GM12878 (cell line): ENCODE measurements at regions not wholly inside any gene's neighbourhood (a gene's known extent, or its start where the extent isn't known, plus 50 kb on each side); places are given as distances from the start of the nearest gene placed in this dataset.

ENCODE experiments used
- ATAC-seq: fragments of 200-7000 bp; cut with Tn5 transposase; 3 replicates; pipeline ENCODE4 v1.9.1; 2020; ENCODE audit warnings: mild to moderate bottlenecking, moderate library complexity
- BruUV-seq: library from RNA; stranded (reverse); fragments of 400-500 nt; replicated peaks from 2 replicates; lab custom pipeline; 2021; lab: Mats Ljungman, UMichigan
- CTCF ChIA-PET: fragments of 300-600 bp; sonication (Branson Sonifier 250); formaldehyde crosslinking; extraction: SDS; loops from one replicate; lab custom pipeline; 2021; ENCODE audit warnings: inconsistent platforms; lab: Yijun Ruan, JAX
- POLR2A ChIA-PET: fragments of 350-600 bp; formaldehyde crosslinking; extraction: SDS; loops from one replicate; lab custom pipeline; 2021; ENCODE audit warnings: inconsistent platforms; lab: Charles Lee
- RAD21 ChIA-PET: fragments of 300-600 bp; sonication (Branson Sonifier 250); formaldehyde crosslinking; loops from one replicate; lab custom pipeline; 2023; ENCODE audit warnings: antibody characterized with exemption; ENCODE audit not compliant: unreplicated experiment; lab: Charles Lee
- SMC1A ChIA-PET: fragments of 300-600 bp; sonication (Branson Sonifier 250); formaldehyde crosslinking; loops from one replicate; lab custom pipeline; 2023; ENCODE audit not compliant: unreplicated experiment, uncharacterized antibody; lab: Charles Lee
- DNase-seq: peaks from one replicate; pipeline ENCODE4 v3.0.0-alpha.2; 2011; ENCODE audit warnings: low read depth, low spot score
- FAIRE-seq: peaks from 3 replicates; lab custom pipeline; 2011; peaks lifted over from hg19 to GRCh38; lab: Jason Lieb, UNC
- H2AFZ ChIP-seq: 2 replicates; pipeline ENCODE4 v1.6.0; 2011; ENCODE audit warnings: low read depth, low read length, control low read depth; ENCODE audit not compliant: control insufficient read depth
- H3K27ac ChIP-seq: 2 replicates; pipeline ENCODE4 v1.5.1; 2011; ENCODE audit warnings: control low read depth; ENCODE audit not compliant: control insufficient read depth, insufficient read depth
- H3K27me3 ChIP-seq, 2 experiments: replicated peaks in 1 of 2; 2 replicates each; pipeline versions ENCODE4 v1.6.0 to v1.6.1; 2011; ENCODE audit warnings: low read length in 1 of 2; ENCODE audit not compliant: control insufficient read depth in 2 of 2, insufficient read depth in 2 of 2
- H3K36me3 ChIP-seq, 2 experiments: 2 replicates each; pipeline ENCODE4 v1.5.1; 2011; ENCODE audit warnings: low read length in 1 of 2; ENCODE audit not compliant: control insufficient read depth in 2 of 2, insufficient read depth in 2 of 2
- H3K4me1 ChIP-seq: 2 replicates; pipeline ENCODE4 v1.6.1; 2011; ENCODE audit warnings: mild to moderate bottlenecking, low read length, moderate library complexity, mixed read lengths; ENCODE audit not compliant: control insufficient read depth, insufficient read depth
- H3K4me2 ChIP-seq: 2 replicates; pipeline ENCODE4 v1.6.0; 2011; ENCODE audit warnings: control low read depth; ENCODE audit not compliant: control insufficient read depth, insufficient read depth
- H3K4me3 ChIP-seq: fragments of 200-600 bp; sonication (generic); 2 replicates; pipeline ENCODE4 v1.5.1; 2016
- H3K79me2 ChIP-seq: 2 replicates; pipeline ENCODE4 v1.6.0; 2011; ENCODE audit warnings: low read length; ENCODE audit not compliant: control insufficient read depth, insufficient read depth
- H3K9ac ChIP-seq: 2 replicates; pipeline ENCODE4 v1.8.0; 2011; ENCODE audit warnings: low read length, control low read depth, mixed read lengths; ENCODE audit not compliant: control insufficient read depth, insufficient read depth
- H3K9me3 ChIP-seq: replicated peaks from 3 replicates; pipeline ENCODE4 v1.5.1; 2011; ENCODE audit warnings: mild to moderate bottlenecking, low read length; ENCODE audit not compliant: control insufficient read depth, insufficient read depth
- H4K20me1 ChIP-seq: 2 replicates; pipeline ENCODE4 v1.6.0; 2011; ENCODE audit not compliant: control insufficient read depth, insufficient read depth
- BACH1 ChIP-seq: fragments of 450-650 bp; IDR thresholded peaks from 2 replicates; pipeline ENCODE4 v1.6.1; 2017; ENCODE audit warnings: mild to moderate bottlenecking, borderline replicate concordance
- CBX5 ChIP-seq: sonication (generic); IDR thresholded peaks from 2 replicates; pipeline ENCODE4 v1.6.1; 2016; ENCODE audit warnings: low read depth, moderate library complexity, mild to moderate bottlenecking, inconsistent platforms
- EP300 ChIP-seq, 2 experiments: fragments of 150-350 bp in 1 of 2; IDR thresholded peaks; 2 replicates each; pipeline ENCODE4 v1.6.1; 2011 to 2012; ENCODE audit warnings: low read depth in 2 of 2, low read length in 2 of 2, borderline replicate concordance in 1 of 2, improper control_type of control experiment in 1 of 2, inconsistent platforms in 1 of 2; ENCODE audit not compliant: control insufficient read depth in 1 of 2
- EZH2 ChIP-seq: IDR thresholded peaks from 2 replicates; pipeline ENCODE4 v1.6.1; 2012; ENCODE audit warnings: low read depth, mild to moderate bottlenecking, control low read depth, inconsistent platforms, low read length, borderline replicate concordance; ENCODE audit not compliant: control insufficient read depth
- GABPA ChIP-seq: IDR thresholded peaks from 2 replicates; pipeline ENCODE4 v1.6.1; 2014; ENCODE audit warnings: antibody characterized with exemption, low read depth, mild to moderate bottlenecking, inconsistent platforms
- HCFC1 ChIP-seq: fragments of 150-350 bp; IDR thresholded peaks from 2 replicates; pipeline ENCODE4 v1.6.1; 2014; ENCODE audit warnings: low read length
- IKZF2 ChIP-seq, 2 experiments: fragments of 450-650 bp; IDR thresholded peaks; 2 replicates each; pipeline ENCODE4 v1.6.1; 2017; ENCODE audit warnings: mild to moderate bottlenecking in 2 of 2, moderate library complexity in 2 of 2
- RAD51 ChIP-seq: fragments of 450-650 bp; IDR thresholded peaks from 2 replicates; pipeline ENCODE4 v1.6.1; 2016; ENCODE audit warnings: moderate library complexity, mild to moderate bottlenecking, inconsistent platforms
- RBBP5 ChIP-seq: fragments of 200-600 bp; sonication (generic); conservative IDR thresholded peaks from 2 replicates; pipeline ENCODE4 v1.6.1; 2016
- SMARCA5 ChIP-seq: fragments of 450-650 bp; IDR thresholded peaks from 2 replicates; pipeline ENCODE4 v1.6.1; 2017; ENCODE audit warnings: mild to moderate bottlenecking
- SMC3 ChIP-seq: IDR thresholded peaks from 2 replicates; pipeline ENCODE4 v1.6.1; 2011; ENCODE audit warnings: low read length, improper control_type of control experiment, borderline replicate concordance
- SREBF2 ChIP-seq: IDR thresholded peaks from 2 replicates; pipeline ENCODE4 v1.6.1; 2012; ENCODE audit warnings: mild to moderate bottlenecking, low read length
- SRF ChIP-seq, 2 experiments: IDR thresholded peaks; 2 replicates each; pipeline ENCODE4 v1.6.1; 2011; ENCODE audit warnings: low read depth in 2 of 2, low read length in 2 of 2, mild to moderate bottlenecking in 1 of 2, moderate library complexity in 1 of 2
- WGBS: methylation state at CpG from one replicate; pipeline ENCODE4 v1.1.6; 2016; ENCODE audit warnings: low lambda C conversion rate; ENCODE audit not compliant: insufficient replicate concordance, insufficient coverage; ENCODE audit errors: missing lambda C conversion rate; 5-methylcytosine and 5-hydroxymethylcytosine counted together
- in situ Hi-C: fragments of 300-500 bp; cut with MboI; formaldehyde crosslinking; loops from 9 replicates; pipeline ENCODE4 v1.14.3; 2018; ENCODE audit warnings: mixed read lengths
- intact Hi-C: fragments of 100-400 bp; cut with micrococcal nuclease; formaldehyde crosslinking; loops from one replicate; pipeline ENCODE4 v1.14.2; 2022; ENCODE audit not compliant: unreplicated experiment
- TF ChIP-seq, protein P1 (sequence below): IDR thresholded peaks from 2 replicates; pipeline ENCODE4 v1.6.1; 2012; ENCODE audit warnings: low read length, inconsistent platforms
- TF ChIP-seq, protein P2 (sequence below): fragments of 450-650 bp; IDR thresholded peaks from 2 replicates; pipeline ENCODE4 v1.6.1; 2016; ENCODE audit warnings: mild to moderate bottlenecking, moderate library complexity, borderline replicate concordance

DNA sequence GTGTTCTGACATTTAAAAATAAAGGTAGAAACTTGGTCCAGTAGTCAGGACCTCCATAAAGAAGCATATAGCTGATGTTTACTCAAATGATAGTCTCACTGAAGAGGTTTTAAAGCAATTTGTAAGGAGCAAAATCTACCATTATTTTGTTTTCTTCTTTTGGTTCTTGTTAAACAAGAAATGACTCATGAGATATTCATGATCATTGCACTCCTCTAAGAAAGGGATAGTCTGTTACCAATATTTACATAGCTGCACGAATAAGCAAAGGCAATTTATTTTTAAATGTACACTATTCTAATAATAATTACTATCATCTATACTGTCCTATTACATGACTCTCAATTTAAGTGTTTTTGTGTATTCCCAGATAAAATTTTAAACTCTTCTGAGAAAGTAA is 397.9 kb downstream of the FAM47B start:
- no peak for ATAC-seq
- Histone ChIP-seq H3K9ac (no peak overlapping the region), H3K4me1 (no peaks in the 10 kb centered on the region), H4K20me1 (no peaks in the 10 kb centered on the region), H3K27ac (no peak overlapping the region), H3K4me2 (no peak overlapping the region), H3K4me3 (no peak overlapping the region), H3K79me2 (no peaks in the 10 kb centered on the region), H3K27me3 (no peaks in the 10 kb centered on the region), H2AFZ (no peak overlapping the region), H3K36me3 (no peaks in the 10 kb centered on the region), H3K9me3 (no peaks in the 10 kb centered on the region)
- in situ Hi-C loops (no loop called here), intact Hi-C loops (no loop called here)
- RAD21 ChIA-PET, result no interaction called here
- POLR2A ChIA-PET, result no interaction called here
- no peak for FAIRE-seq
- SMC1A ChIA-PET, result no interaction called here
- CTCF ChIA-PET, result no interaction called here
- BruUV-seq, result no TSS peak
- WGBS, result 0% methylated on average over 1 of the region's 1 CpG
- no peak for DNase-seq
- TF ChIP-seq HCFC1 (no peak), SRF (IDR thresholded peaks at IDR 0.05; ENCODE audit: low read depth in 2 of 2, low read length in 2 of 2) (no peak), GABPA (no peak), BACH1 (no peak)
- TF ChIP-seq, protein P1, sequence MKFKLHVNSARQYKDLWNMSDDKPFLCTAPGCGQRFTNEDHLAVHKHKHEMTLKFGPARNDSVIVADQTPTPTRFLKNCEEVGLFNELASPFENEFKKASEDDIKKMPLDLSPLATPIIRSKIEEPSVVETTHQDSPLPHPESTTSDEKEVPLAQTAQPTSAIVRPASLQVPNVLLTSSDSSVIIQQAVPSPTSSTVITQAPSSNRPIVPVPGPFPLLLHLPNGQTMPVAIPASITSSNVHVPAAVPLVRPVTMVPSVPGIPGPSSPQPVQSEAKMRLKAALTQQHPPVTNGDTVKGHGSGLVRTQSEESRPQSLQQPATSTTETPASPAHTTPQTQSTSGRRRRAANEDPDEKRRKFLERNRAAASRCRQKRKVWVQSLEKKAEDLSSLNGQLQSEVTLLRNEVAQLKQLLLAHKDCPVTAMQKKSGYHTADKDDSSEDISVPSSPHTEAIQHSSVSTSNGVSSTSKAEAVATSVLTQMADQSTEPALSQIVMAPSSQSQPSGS, result no peak
- TF ChIP-seq, all 136 proteins: peak for 0

- H3K79me2 ChIP-seq, result no peaks in the 10 kb centered on the region
- RAD21 ChIA-PET, result no interaction called here
- peak; percentile 27; the same call in 2 of the 3 replicates for ATAC-seq
- no peak overlapping the region for H3K4me2 ChIP-seq
- H3K9ac ChIP-seq, result no peak overlapping the region
- no peaks in the 10 kb centered on the region for H3K36me3 ChIP-seq
- H3K4me3 ChIP-seq, result no peak overlapping the region
- no peak for FAIRE-seq
- no peaks in the 10 kb centered on the region for H3K27me3 ChIP-seq
- SMC1A ChIA-PET, result no interaction called here
- POLR2A ChIA-PET, result no interaction called here
- BruUV-seq, result no TSS peak
- no peaks in the 10 kb centered on the region for H4K20me1 ChIP-seq
- H3K9me3 ChIP-seq, result no peaks in the 10 kb centered on the region; the same call in 2 of the 3 replicates
- CTCF ChIA-PET, result no interaction called here
- in situ Hi-C loops, result no loop called here
- H3K27ac ChIP-seq, result no peak overlapping the region
- no peak for DNase-seq
- H2AFZ ChIP-seq, result no peak overlapping the region
- intact Hi-C loops, result no loop called here
- no peaks in the 10 kb centered on the region for H3K4me1 ChIP-seq
- 0% methylated on average over 1 of the region's 1 CpG for WGBS
- no peak for TF ChIP-seq SMARCA5
- no peak for TF ChIP-seq RAD51
- TF ChIP-seq EZH2, result no peak
- TF ChIP-seq EP300 (IDR thresholded peaks at IDR 0.05; ENCODE audit: borderline replicate concordance in 1 of 2, control insufficient read depth in 1 of 2, low read depth in 2 of 2, low read length in 2 of 2), result no peak
- TF ChIP-seq IKZF2 (IDR thresholded peaks at IDR 0.05), result no peak
- TF ChIP-seq SREBF2, result no peak
- TF ChIP-seq SMC3, result no peak
- TF ChIP-seq CBX5, result no peak
- TF ChIP-seq, protein P2, sequence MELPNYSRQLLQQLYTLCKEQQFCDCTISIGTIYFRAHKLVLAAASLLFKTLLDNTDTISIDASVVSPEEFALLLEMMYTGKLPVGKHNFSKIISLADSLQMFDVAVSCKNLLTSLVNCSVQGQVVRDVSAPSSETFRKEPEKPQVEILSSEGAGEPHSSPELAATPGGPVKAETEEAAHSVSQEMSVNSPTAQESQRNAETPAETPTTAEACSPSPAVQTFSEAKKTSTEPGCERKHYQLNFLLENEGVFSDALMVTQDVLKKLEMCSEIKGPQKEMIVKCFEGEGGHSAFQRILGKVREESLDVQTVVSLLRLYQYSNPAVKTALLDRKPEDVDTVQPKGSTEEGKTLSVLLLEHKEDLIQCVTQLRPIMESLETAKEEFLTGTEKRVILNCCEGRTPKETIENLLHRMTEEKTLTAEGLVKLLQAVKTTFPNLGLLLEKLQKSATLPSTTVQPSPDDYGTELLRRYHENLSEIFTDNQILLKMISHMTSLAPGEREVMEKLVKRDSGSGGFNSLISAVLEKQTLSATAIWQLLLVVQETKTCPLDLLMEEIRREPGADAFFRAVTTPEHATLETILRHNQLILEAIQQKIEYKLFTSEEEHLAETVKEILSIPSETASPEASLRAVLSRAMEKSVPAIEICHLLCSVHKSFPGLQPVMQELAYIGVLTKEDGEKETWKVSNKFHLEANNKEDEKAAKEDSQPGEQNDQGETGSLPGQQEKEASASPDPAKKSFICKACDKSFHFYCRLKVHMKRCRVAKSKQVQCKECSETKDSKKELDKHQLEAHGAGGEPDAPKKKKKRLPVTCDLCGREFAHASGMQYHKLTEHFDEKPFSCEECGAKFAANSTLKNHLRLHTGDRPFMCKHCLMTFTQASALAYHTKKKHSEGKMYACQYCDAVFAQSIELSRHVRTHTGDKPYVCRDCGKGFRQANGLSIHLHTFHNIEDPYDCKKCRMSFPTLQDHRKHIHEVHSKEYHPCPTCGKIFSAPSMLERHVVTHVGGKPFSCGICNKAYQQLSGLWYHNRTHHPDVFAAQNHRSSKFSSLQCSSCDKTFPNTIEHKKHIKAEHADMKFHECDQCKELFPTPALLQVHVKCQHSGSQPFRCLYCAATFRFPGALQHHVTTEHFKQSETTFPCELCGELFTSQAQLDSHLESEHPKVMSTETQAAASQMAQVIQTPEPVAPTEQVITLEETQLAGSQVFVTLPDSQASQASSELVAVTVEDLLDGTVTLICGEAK, result no peak
- TF ChIP-seq RBBP5, result no peak
Observed at GRCh38 chrX:35351212-35351611, 408.6 kb downstream of the FAM47B start.
